Large intestine (tissue), 3 donors: ENCODE measurements at regions not wholly inside any gene's neighbourhood (a gene's known extent, or its start where the extent isn't known, plus 50 kb on each side); places are given as distances from the start of the nearest gene placed in this dataset.

Experiments
- DNase-seq, 2 donors: peaks; one replicate each; pipeline versions ENCODE4 v3.0.0 to v3.0.0-alpha.2; 2013
- H3K27ac ChIP-seq: one replicate; pipeline ENCODE4 v1.5.1; 2013; ENCODE audit warnings: low read length
- H3K27me3 ChIP-seq: 2 replicates; pipeline ENCODE4 v1.6.1; 2013; ENCODE audit warnings: low read length; ENCODE audit not compliant: control insufficient read depth, insufficient read depth
- H3K36me3 ChIP-seq: 2 replicates; pipeline ENCODE4 v1.6.1; 2013; ENCODE audit warnings: low read length; ENCODE audit not compliant: control insufficient read depth, insufficient read depth
- H3K4me1 ChIP-seq: one replicate; pipeline ENCODE4 v1.6.1; 2013; ENCODE audit warnings: low read length; ENCODE audit not compliant: control insufficient read depth, insufficient read depth
- H3K4me3 ChIP-seq: one replicate; pipeline ENCODE4 v1.5.1; 2013; ENCODE audit warnings: low read length
- H3K9me3 ChIP-seq: one replicate; pipeline ENCODE4 v1.6.1; 2013; ENCODE audit warnings: mild to moderate bottlenecking, low read depth, low read length, moderate library complexity; ENCODE audit not compliant: control insufficient read depth
- WGBS: methylation state at CpG from one replicate; pipeline ENCODE4 v1.1.5; 2013; ENCODE audit warnings: low lambda C conversion rate; ENCODE audit not compliant: insufficient coverage; 5-methylcytosine and 5-hydroxymethylcytosine counted together

DNA sequence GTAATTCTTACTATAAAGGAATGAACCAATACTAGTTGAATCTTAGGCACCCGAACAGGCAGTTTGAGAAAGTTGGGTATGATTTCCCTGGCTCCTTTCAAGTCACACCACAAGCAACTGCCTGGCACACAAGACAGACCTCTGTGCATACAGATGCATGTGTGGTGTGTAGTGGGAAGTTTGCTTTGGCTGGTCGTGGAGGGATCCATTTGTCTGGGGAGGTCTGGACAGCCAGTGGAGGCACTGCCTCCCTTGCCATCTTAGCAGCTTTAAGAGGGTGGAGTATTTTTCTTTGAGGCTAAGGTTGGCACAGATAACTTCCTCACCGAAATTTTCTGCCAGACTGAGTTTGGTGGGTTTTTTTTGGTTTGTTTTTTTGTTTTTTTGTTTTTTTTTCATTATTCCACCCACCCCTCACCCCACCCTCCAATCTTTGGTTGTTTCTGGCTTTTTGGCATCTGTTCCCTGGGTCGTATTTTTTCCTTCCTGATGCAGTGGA, 97.1 kb downstream of the TMEM212 start:
- WGBS: no CpG with 5 or more reads among the region's 4 CpGs

DNA sequence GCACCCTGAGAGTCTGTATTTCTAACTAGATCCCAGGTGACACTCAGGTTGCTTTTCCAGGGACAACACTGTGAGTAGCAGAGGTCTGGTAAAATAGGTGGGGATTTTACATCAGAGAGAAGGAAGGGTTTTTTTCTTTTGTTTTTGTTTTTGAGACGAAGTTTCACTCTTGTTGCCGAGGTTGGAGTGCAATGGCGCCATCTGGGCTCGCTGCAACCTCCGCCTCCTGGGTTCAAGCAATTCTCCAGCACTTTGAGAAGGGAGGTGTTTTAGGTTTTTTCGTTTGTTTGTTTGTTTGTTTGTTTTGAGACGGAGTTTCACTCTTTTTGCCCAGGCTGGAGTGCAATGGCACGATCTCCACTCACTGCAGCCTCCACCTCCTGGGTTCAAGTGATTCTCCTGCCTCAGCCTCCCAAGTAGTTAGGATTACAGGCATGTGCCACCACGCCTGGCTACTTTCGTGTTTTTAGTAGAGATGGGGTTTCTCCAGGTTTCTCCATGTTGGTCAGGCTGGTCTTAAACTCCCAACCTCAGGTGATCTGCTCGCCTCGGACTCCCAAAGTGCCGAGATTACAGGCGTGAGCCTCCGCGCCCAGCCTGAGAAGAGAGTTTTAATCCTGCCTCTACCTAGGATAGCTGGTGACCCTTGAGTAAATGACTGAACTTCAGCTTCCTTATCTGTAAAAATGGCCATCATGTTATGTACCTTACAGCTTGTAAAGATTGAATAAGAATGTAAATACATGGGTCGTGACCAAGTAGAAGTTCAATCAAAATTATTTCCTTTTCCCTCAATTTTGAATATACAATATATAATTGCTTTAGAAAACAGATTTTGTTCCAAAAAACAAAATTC, 95.9 kb upstream of the FNDC3B start:
- H3K36me3 ChIP-seq: no peaks in the 10 kb centered on the region
- 13% methylated on average over 1 of the region's 17 CpGs for whole genome bisulfite sequencing

More for the DNA sequence above, 97.1 kb downstream of the TMEM212 start:
- no peaks in the 10 kb centered on the region for H3K4me1 ChIP-seq
- H3K9me3 ChIP-seq: no peaks in the 10 kb centered on the region
- no peaks in the 10 kb centered on the region for H3K27me3 ChIP-seq
- no peak overlapping the region for H3K4me3 ChIP-seq
- no peak for DNase-seq
- no peaks in the 10 kb centered on the region for H3K36me3 ChIP-seq
- H3K27ac ChIP-seq: no peak overlapping the region

GRCh38 chr3:171944118-171945016, 95.0 kb upstream of the FNDC3B start:
- Histone ChIP-seq H3K27me3 (no peaks in the 10 kb centered on the region), H3K4me1 (no peaks in the 10 kb centered on the region), H3K4me3 (no peak overlapping the region), H3K36me3 (no peaks in the 10 kb centered on the region), H3K27ac (no peak overlapping the region), H3K9me3 (no peaks in the 10 kb centered on the region)
- WGBS: 40% methylated on average over 1 of the region's 6 CpGs
- no peak for DNase-seq

More for the DNA sequence above, 95.9 kb upstream of the FNDC3B start:
- Histone ChIP-seq H3K9me3 (no peaks in the 10 kb centered on the region), H3K4me1 (no peaks in the 10 kb centered on the region), H3K4me3 (no peak overlapping the region), H3K27me3 (no peaks in the 10 kb centered on the region), H3K27ac (no peak overlapping the region)
- no peak for DNase-seq

DNA sequence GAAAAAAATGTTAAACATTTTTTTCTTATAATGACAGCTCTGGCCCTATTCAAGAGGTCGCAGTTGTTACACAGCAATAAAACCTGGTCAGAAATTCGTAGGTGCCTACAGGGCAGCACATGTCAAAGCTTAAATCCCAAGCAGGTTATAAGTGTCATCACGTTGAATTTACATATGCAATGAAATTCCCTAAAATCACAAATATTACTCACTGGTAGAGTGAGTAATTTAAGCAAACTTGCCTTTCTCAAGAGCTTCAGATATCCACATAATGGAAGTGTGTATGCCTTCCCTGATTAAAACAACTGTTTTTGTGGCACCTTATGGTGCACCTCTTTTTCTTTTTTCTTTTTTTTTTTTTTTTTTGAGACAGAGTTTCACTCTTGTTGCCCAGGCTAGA, 90.7 kb upstream of the FNDC3B start:
- no peaks in the 10 kb centered on the region for H3K27me3 ChIP-seq
- no peaks in the 10 kb centered on the region for H3K9me3 ChIP-seq
- no CpG with 5 or more reads among the region's 3 CpGs for whole genome bisulfite sequencing
- no peak overlapping the region for H3K4me3 ChIP-seq
- H3K4me1 ChIP-seq: no peaks in the 10 kb centered on the region
- no peaks in the 10 kb centered on the region for H3K36me3 ChIP-seq
- no peak for DNase-seq
- no peak overlapping the region for H3K27ac ChIP-seq

- H3K4me3 ChIP-seq: no peak overlapping the region
- no peak overlapping the region for H3K27ac ChIP-seq
- H3K36me3 ChIP-seq: no peaks in the 10 kb centered on the region
- DNase-seq: no peak
- H3K4me1 ChIP-seq: no peaks in the 10 kb centered on the region
- WGBS: no CpG with 5 or more reads among the region's 1 CpG
- no peaks in the 10 kb centered on the region for H3K27me3 ChIP-seq
- no peaks in the 10 kb centered on the region for H3K9me3 ChIP-seq
These were observed 89.8 kb upstream of the FNDC3B start for GRCh38 chr3:171949554-171949953.

- H3K36me3 ChIP-seq: no peaks in the 10 kb centered on the region
- H3K27me3 ChIP-seq: no peaks in the 10 kb centered on the region
- no peak for DNase-seq
- no CpG with 5 or more reads among the region's 1 CpG for WGBS
- H3K9me3 ChIP-seq: no peaks in the 10 kb centered on the region
- H3K4me3 ChIP-seq: no peak overlapping the region
- H3K27ac ChIP-seq: no peak overlapping the region
- no peaks in the 10 kb centered on the region for H3K4me1 ChIP-seq
These were observed 89.0 kb upstream of the FNDC3B start for GRCh38 chr3:171950373-171950772.

- no peak overlapping the region for H3K4me3 ChIP-seq
- no peaks in the 10 kb centered on the region for H3K4me1 ChIP-seq
- H3K27ac ChIP-seq: no peak overlapping the region
- H3K9me3 ChIP-seq: no peaks in the 10 kb centered on the region
- no peaks in the 10 kb centered on the region for H3K36me3 ChIP-seq
- DNase-seq: no peak
- no CpG with 5 or more reads among the region's 1 CpG for whole genome bisulfite sequencing
- H3K27me3 ChIP-seq: no peaks in the 10 kb centered on the region
These were observed 87.8 kb upstream of the FNDC3B start for GRCh38 chr3:171951597-171951996.

DNA sequence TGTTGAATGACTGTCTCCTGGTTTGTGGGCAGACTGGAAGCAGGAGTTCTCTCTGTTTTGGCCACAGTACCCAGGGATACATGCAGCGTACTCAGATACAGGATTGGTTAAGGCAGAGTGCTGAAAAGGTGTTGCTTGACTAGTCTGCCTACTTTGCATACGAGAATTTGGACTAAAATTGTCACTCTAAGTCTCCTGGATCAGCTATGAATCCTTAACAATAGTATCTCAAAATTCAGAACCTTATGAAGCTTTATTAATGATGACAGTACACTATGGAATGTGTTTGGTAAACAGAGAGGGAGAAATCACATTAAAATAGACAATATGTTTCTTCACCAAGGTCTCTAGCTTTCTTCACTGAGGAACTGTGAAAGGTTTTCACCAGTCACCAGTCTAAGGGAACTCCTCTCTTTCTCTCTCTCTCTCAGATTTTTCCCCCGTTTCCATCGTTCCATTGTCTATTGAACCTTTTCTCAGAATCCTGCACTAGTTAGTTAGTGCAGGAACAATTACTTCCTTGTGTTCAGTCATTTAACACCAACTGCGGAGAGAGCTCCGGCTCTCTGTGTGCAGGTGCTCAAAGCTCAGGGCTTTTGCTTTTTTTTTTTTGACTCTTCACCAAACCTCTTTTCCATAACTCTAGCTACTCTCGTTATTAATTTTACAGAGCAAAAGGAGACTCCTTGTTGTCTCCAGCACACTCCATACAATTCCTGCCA, 85.9 kb upstream of the FNDC3B start:
- Histone ChIP-seq H3K36me3 (no peaks in the 10 kb centered on the region), H3K9me3 (no peaks in the 10 kb centered on the region), H3K4me1 (no peaks in the 10 kb centered on the region), H3K27me3 (no peaks in the 10 kb centered on the region), H3K27ac (no peak overlapping the region), H3K4me3 (no peak overlapping the region)
- no peak for DNase-seq
- WGBS: 40% methylated on average over 4 of the region's 7 CpGs

- Histone ChIP-seq H3K9me3 (no peaks in the 10 kb centered on the region), H3K4me1 (peaks cover 8% of the 10 kb centered on the region), H3K4me3 (no peak overlapping the region), H3K27me3 (no peaks in the 10 kb centered on the region), H3K36me3 (no peaks in the 10 kb centered on the region), H3K27ac (no peak overlapping the region)
- WGBS: 58% methylated on average over 4 of the region's 6 CpGs
- DNase-seq: no peak
These were observed 84.5 kb upstream of the FNDC3B start for GRCh38 chr3:171954690-171955383.
